WTC11 (cell line): ENCODE measurements at regions not wholly inside any gene's neighbourhood (a gene's known extent, or its start where the extent isn't known, plus 50 kb on each side); places are given as distances from the start of the nearest gene placed in this dataset.

Experiments used
- ATAC-seq: fragments of 200-7000 bp; cut with Tn5 transposase; 2 replicates; pipeline ENCODE4 v1.10.0; 2021; ENCODE audit warnings: mild to moderate bottlenecking, moderate library complexity
- CTCF ChIA-PET: fragments of 300-600 bp; sonication (Branson Sonifier 250); formaldehyde crosslinking; loops from one replicate; lab custom pipeline; 2021; ENCODE audit warnings: antibody characterized with exemption; lab: Charles Lee
- POLR2A ChIA-PET: fragments of 350-600 bp; sonication (Branson Sonifier 250); formaldehyde crosslinking; loops from one replicate; lab custom pipeline; 2021; ENCODE audit warnings: antibody characterized with exemption; lab: Charles Lee
- DNase-seq: peaks from one replicate; pipeline ENCODE4 v3.0.0; 2021; ENCODE audit warnings: low spot score
- H3K27ac Mint-ChIP-seq: 2 replicates; pipeline ENCODE4 v1.8.0; 2021; ENCODE audit warnings: mixed read lengths
- H3K27me3 Mint-ChIP-seq: 2 replicates; pipeline ENCODE4 v1.8.0; 2021; ENCODE audit warnings: low read depth, mild to moderate bottlenecking, moderate library complexity, mixed read lengths
- H3K36me3 Mint-ChIP-seq: 2 replicates; pipeline ENCODE4 v1.8.0; 2021; ENCODE audit warnings: mixed read lengths
- H3K4me1 Mint-ChIP-seq: 2 replicates; pipeline ENCODE4 v1.8.0; 2022; ENCODE audit warnings: mixed read lengths
- H3K4me3 Mint-ChIP-seq: 2 replicates; pipeline ENCODE4 v1.8.0; 2021; ENCODE audit warnings: mild to moderate bottlenecking, moderate library complexity, mixed read lengths
- H3K9me3 Mint-ChIP-seq: 2 replicates; pipeline ENCODE4 v1.8.0; 2021; ENCODE audit warnings: mixed read lengths
- AFF4 ChIP-seq: sonication (generic); formaldehyde crosslinking; IDR thresholded peaks from 2 replicates; pipeline ENCODE4 v1.8.1; 2023; ENCODE audit warnings: mild to moderate bottlenecking, missing genetic modification reagents, borderline replicate concordance
- CBFB ChIP-seq: sonication (generic); formaldehyde crosslinking; IDR thresholded peaks from 2 replicates; pipeline ENCODE4 v1.8.1; 2022; ENCODE audit warnings: mild to moderate bottlenecking, low read depth, missing genetic modification reagents
- ERG ChIP-seq: fragments of 250-450 bp; sonication (Bioruptor Pico); IDR thresholded peaks from 2 replicates; pipeline ENCODE4 v1.8.0; 2021; ENCODE audit warnings: mild to moderate bottlenecking
- ESRRA ChIP-seq: sonication (generic); formaldehyde crosslinking; IDR thresholded peaks from 2 replicates; pipeline ENCODE4 v1.8.1; 2022; ENCODE audit warnings: mild to moderate bottlenecking, missing genetic modification reagents, borderline replicate concordance
- ETV6 ChIP-seq: sonication (generic); formaldehyde crosslinking; IDR thresholded peaks from 2 replicates; pipeline ENCODE4 v1.8.1; 2022; ENCODE audit warnings: mild to moderate bottlenecking, missing genetic modification reagents
- FOXP1 ChIP-seq: sonication (generic); formaldehyde crosslinking; IDR thresholded peaks from 2 replicates; pipeline ENCODE4 v1.8.0; 2022; ENCODE audit warnings: missing genetic modification reagents, mild to moderate bottlenecking, moderate library complexity, borderline replicate concordance
- HMGA2 ChIP-seq: fragments of 250-450 bp; sonication (Bioruptor Pico); IDR thresholded peaks from 2 replicates; pipeline ENCODE4 v1.4.0; 2021; ENCODE audit warnings: mild to moderate bottlenecking, moderate library complexity
- NFE2L1 ChIP-seq: sonication (generic); formaldehyde crosslinking; IDR thresholded peaks from 2 replicates; pipeline ENCODE4 v1.8.1; 2023; ENCODE audit warnings: missing genetic modification reagents
- NFYB ChIP-seq: sonication (generic); formaldehyde crosslinking; conservative IDR thresholded peaks from 2 replicates; pipeline ENCODE4 v1.8.0; 2022; ENCODE audit warnings: low read depth, missing genetic modification reagents
- NR2C2 ChIP-seq: sonication (generic); formaldehyde crosslinking; IDR thresholded peaks from 2 replicates; pipeline ENCODE4 v1.8.0; 2022; ENCODE audit warnings: mild to moderate bottlenecking, missing genetic modification reagents
- NR3C1 ChIP-seq: sonication (generic); formaldehyde crosslinking; conservative IDR thresholded peaks from 2 replicates; pipeline ENCODE4 v1.8.1; 2023; ENCODE audit warnings: low read depth, mild to moderate bottlenecking, missing genetic modification reagents
- RELA ChIP-seq: sonication (generic); formaldehyde crosslinking; IDR thresholded peaks from 2 replicates; pipeline ENCODE4 v1.8.1; 2022; ENCODE audit warnings: missing genetic modification reagents, mild to moderate bottlenecking, borderline replicate concordance
- SP1 ChIP-seq: sonication (generic); formaldehyde crosslinking; conservative IDR thresholded peaks from 2 replicates; pipeline ENCODE4 v1.8.1; 2022; ENCODE audit warnings: missing genetic modification reagents
- ZNF138 ChIP-seq: sonication (generic); formaldehyde crosslinking; conservative IDR thresholded peaks from 2 replicates; pipeline ENCODE4 v1.8.1; 2022; ENCODE audit warnings: mild to moderate bottlenecking, moderate library complexity, missing genetic modification reagents
- ZNF219 ChIP-seq: sonication (generic); formaldehyde crosslinking; IDR thresholded peaks from 2 replicates; pipeline ENCODE4 v1.8.0; 2023; ENCODE audit warnings: missing genetic modification reagents, mild to moderate bottlenecking, borderline replicate concordance
- ZNF416 ChIP-seq: fragments of 250-450 bp; sonication (Bioruptor Pico); IDR thresholded peaks from 2 replicates; pipeline ENCODE4 v1.9.0; 2021; ENCODE audit warnings: mild to moderate bottlenecking, inconsistent platforms
- ZNF671 ChIP-seq: fragments of 250-450 bp; sonication (Bioruptor Pico); IDR thresholded peaks from 2 replicates; pipeline ENCODE4 v1.8.0; 2021; ENCODE audit warnings: mild to moderate bottlenecking
- TF ChIP-seq, protein P1 (sequence below): sonication (generic); formaldehyde crosslinking; conservative IDR thresholded peaks from 2 replicates; pipeline ENCODE4 v1.8.1; 2022; ENCODE audit warnings: mild to moderate bottlenecking, missing genetic modification reagents
- TF ChIP-seq, protein P2 (sequence below): sonication (generic); formaldehyde crosslinking; IDR thresholded peaks from 2 replicates; pipeline ENCODE4 v1.8.0; 2022; ENCODE audit warnings: mild to moderate bottlenecking, missing genetic modification reagents
- TF ChIP-seq, protein P3 (sequence below): fragments of 250-450 bp; sonication (Bioruptor Pico); IDR thresholded peaks from 2 replicates; pipeline ENCODE4 v1.9.0; 2021; ENCODE audit warnings: moderate library complexity, mild to moderate bottlenecking, inconsistent platforms, borderline replicate concordance
- TF ChIP-seq, protein P4 (sequence below): sonication (generic); formaldehyde crosslinking; IDR thresholded peaks from 2 replicates; pipeline ENCODE4 v1.8.1; 2023; ENCODE audit warnings: mild to moderate bottlenecking, missing genetic modification reagents, moderate library complexity
- TF ChIP-seq, protein P5 (sequence below): fragments of 200-600 bp; IDR thresholded peaks from 2 replicates; pipeline ENCODE4 v1.8.0; 2022; ENCODE audit warnings: antibody characterized with exemption

DNA sequence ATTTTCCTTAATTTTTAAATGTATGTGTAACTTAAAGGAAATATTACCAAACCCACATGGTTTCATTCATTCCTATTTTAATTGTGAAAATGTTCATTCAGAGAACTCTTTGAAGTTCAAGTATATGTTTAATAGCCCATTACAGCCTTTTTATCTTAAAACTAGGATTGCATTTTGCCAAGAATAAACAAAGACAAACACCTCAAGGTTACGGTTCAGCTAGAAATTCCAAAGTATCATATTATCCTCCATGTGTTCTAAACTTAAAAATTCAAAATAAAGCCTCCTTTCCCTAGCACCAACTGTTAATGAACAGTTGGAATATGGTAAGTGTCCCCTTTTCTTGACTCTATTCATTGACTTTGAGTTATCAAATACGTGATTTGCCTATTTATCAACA is 215.6 kb upstream of the SEMA3E start:
- Mint-ChIP-seq H3K4me1 (no peaks in the 10 kb centered on the region), H3K27me3 (no peaks in the 10 kb centered on the region), H3K4me3 (no peak overlapping the region), H3K27ac (no peak overlapping the region), H3K9me3 (no peaks in the 10 kb centered on the region), H3K36me3 (no peaks in the 10 kb centered on the region)
- POLR2A ChIA-PET: no interaction called here
- DNase-seq (no peak), ATAC-seq (no peak)
- no peak for TF ChIP-seq ZNF671 (CRISPR knock-in tag)
- TF ChIP-seq, protein P1, sequence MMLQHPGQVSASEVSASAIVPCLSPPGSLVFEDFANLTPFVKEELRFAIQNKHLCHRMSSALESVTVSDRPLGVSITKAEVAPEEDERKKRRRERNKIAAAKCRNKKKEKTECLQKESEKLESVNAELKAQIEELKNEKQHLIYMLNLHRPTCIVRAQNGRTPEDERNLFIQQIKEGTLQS (CRISPR knock-in tag): no peak
- TF ChIP-seq AFF4 (CRISPR knock-in tag): no peak
- no peak for TF ChIP-seq CBFB
- CTCF ChIA-PET: no interaction called here

DNA sequence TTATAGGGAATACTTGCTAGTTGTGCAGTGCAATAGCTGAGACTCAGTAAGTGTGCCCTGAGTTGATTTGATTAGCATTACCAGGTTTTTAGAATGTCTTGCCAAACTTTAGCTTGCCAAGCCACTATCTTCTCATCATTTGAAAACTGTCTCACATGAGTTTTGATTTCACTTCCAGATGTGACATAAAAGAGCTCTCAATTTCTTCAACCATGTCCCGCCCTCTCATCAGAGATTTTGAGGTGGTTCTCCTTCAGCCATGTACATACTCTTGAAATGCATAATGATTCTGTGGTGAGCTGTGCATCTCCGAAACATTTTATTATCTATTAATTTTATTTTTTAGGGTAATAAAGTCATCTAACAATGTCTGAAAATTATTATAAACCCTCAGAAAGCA is 215.0 kb upstream of the SEMA3E start:
- CTCF ChIA-PET: no interaction called here
- DNase-seq (no peak), ATAC-seq (no peak)
- Mint-ChIP-seq H3K36me3 (no peaks in the 10 kb centered on the region), H3K4me3 (no peak overlapping the region), H3K9me3 (no peaks in the 10 kb centered on the region), H3K27me3 (no peaks in the 10 kb centered on the region), H3K4me1 (no peaks in the 10 kb centered on the region), H3K27ac (no peak overlapping the region)
- POLR2A ChIA-PET: no interaction called here
- TF ChIP-seq, protein P2, sequence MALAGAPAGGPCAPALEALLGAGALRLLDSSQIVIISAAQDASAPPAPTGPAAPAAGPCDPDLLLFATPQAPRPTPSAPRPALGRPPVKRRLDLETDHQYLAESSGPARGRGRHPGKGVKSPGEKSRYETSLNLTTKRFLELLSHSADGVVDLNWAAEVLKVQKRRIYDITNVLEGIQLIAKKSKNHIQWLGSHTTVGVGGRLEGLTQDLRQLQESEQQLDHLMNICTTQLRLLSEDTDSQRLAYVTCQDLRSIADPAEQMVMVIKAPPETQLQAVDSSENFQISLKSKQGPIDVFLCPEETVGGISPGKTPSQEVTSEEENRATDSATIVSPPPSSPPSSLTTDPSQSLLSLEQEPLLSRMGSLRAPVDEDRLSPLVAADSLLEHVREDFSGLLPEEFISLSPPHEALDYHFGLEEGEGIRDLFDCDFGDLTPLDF: no peak

- Mint-ChIP-seq H3K27me3 (no peaks in the 10 kb centered on the region), H3K36me3 (no peaks in the 10 kb centered on the region), H3K9me3 (no peaks in the 10 kb centered on the region), H3K4me3 (no peak overlapping the region), H3K4me1 (no peaks in the 10 kb centered on the region), H3K27ac (no peak overlapping the region)
- ChIA-PET CTCF (no interaction called here), POLR2A (no interaction called here)
- no peak for DNase-seq
- ATAC-seq: no peak
- TF ChIP-seq ZNF138 (CRISPR knock-in tag) (no peak), ESRRA (no peak), ETV6 (CRISPR knock-in tag) (no peak), ZNF671 (CRISPR knock-in tag) (no peak), SP1 (CRISPR knock-in tag) (no peak), ZNF219 (CRISPR knock-in tag) (no peak), HMGA2 (CRISPR knock-in tag) (no peak), RELA (no peak), FOXP1 (CRISPR knock-in tag) (no peak), NR3C1 (no peak), NFYB (CRISPR knock-in tag) (no peak), ERG (CRISPR knock-in tag) (no peak), NR2C2 (CRISPR knock-in tag) (no peak), ZNF416 (CRISPR knock-in tag) (no peak), NFE2L1 (CRISPR knock-in tag) (no peak)
- TF ChIP-seq, protein P2: no peak
- TF ChIP-seq, protein P3, sequence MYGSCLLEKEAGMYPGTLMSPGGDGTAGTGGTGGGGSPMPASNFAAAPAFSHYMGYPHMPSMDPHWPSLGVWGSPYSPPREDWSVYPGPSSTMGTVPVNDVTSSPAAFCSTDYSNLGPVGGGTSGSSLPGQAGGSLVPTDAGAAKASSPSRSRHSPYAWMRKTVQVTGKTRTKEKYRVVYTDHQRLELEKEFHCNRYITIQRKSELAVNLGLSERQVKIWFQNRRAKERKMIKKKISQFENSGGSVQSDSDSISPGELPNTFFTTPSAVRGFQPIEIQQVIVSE (CRISPR knock-in tag): no peak
- TF ChIP-seq, protein P4, sequence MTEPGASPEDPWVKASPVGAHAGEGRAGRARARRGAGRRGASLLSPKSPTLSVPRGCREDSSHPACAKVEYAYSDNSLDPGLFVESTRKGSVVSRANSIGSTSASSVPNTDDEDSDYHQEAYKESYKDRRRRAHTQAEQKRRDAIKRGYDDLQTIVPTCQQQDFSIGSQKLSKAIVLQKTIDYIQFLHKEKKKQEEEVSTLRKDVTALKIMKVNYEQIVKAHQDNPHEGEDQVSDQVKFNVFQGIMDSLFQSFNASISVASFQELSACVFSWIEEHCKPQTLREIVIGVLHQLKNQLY (CRISPR knock-in tag): no peak
- TF ChIP-seq, protein P5, sequence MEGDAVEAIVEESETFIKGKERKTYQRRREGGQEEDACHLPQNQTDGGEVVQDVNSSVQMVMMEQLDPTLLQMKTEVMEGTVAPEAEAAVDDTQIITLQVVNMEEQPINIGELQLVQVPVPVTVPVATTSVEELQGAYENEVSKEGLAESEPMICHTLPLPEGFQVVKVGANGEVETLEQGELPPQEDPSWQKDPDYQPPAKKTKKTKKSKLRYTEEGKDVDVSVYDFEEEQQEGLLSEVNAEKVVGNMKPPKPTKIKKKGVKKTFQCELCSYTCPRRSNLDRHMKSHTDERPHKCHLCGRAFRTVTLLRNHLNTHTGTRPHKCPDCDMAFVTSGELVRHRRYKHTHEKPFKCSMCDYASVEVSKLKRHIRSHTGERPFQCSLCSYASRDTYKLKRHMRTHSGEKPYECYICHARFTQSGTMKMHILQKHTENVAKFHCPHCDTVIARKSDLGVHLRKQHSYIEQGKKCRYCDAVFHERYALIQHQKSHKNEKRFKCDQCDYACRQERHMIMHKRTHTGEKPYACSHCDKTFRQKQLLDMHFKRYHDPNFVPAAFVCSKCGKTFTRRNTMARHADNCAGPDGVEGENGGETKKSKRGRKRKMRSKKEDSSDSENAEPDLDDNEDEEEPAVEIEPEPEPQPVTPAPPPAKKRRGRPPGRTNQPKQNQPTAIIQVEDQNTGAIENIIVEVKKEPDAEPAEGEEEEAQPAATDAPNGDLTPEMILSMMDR: no peak
Measured at GRCh38 chr7:83861876-83862275, 212.9 kb upstream of the SEMA3E start.
